RCC 7860 (cell line): ENCODE measurements at regions not wholly inside any gene's neighbourhood (a gene's known extent, or its start where the extent isn't known, plus 50 kb on each side); places are given as distances from the start of the nearest gene placed in this dataset.

Experiments
- DNase-seq: peaks from one replicate; pipeline ENCODE4 v3.0.0-alpha.2; 2015; ENCODE audit warnings: low spot score
- FAIRE-seq: peaks from 2 replicates; lab custom pipeline; 2012; peaks lifted over from hg19 to GRCh38; lab: Jason Lieb, UNC

GRCh38 chr5:42908086-42908485, 96.4 kb upstream of the SELENOP start:
- DNase-seq (no peak), FAIRE-seq (no peak)

DNA sequence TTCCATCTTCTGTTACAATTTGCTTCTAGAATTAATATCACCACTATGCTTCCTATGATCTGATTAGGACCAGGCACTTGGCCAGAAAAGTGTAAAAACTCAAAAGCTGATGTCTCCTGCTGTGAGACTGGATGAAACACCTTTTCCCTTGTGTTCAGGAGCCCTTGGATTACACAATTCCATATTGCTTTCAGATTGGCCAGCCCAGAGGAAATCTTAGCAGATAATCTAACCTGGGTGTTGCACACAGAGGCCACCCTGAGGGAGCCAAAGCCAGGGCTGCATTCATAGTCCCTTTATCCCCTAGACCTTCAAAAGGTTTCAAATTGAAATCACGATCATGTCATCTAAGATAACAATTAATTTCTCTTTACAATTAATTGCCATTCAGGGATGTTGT, 94.1 kb upstream of the SELENOP start:
- FAIRE-seq = no peak

GRCh38 chr5:42900734-42901133, 89.0 kb upstream of the SELENOP start:
- no peak for DNase-seq
- no peak for FAIRE-seq

More for the DNA sequence above, 94.1 kb upstream of the SELENOP start:
- no peak for DNase-seq

- DNase-seq (no peak), FAIRE-seq (no peak)
These were observed 87.1 kb upstream of the SELENOP start for GRCh38 chr5:42898760-42899159.

GRCh38 chr5:42896523-42896922, 84.8 kb upstream of the SELENOP start:
- FAIRE-seq = no peak

GRCh38 chr5:42894057-42894456, 82.4 kb upstream of the SELENOP start:
- FAIRE-seq (no peak), DNase-seq (no peak)

More at GRCh38 chr5:42896523-42896922, 84.8 kb upstream of the SELENOP start:
- no peak for DNase-seq

GRCh38 chr5:42889311-42889933, 77.7 kb upstream of the SELENOP start:
- peak; percentile 63 for DNase-seq
- FAIRE-seq = peak; percentile 81

- FAIRE-seq (no peak), DNase-seq (no peak)
These were observed 77.1 kb upstream of the SELENOP start for GRCh38 chr5:42888771-42889170.

DNA sequence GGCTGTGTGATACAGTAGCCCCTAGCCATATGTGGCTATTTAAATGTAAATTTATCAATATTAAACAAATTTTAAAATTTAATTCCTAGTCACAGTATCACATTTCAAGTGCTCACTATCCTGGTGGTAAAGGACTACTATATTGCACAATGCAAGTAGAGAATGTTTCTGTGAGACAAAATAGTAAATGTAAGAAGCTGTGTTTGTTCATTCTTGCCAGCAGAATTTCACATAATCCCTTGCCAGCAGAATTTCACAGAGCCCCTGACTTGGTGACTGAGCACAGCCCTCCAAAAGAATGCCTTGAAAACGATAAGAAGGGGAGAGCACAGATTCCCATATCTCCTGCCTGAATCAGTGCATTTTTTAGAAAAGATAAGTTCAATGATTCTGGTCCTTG, 75.9 kb upstream of the SELENOP start:
- no peak for DNase-seq
- FAIRE-seq = no peak

DNA sequence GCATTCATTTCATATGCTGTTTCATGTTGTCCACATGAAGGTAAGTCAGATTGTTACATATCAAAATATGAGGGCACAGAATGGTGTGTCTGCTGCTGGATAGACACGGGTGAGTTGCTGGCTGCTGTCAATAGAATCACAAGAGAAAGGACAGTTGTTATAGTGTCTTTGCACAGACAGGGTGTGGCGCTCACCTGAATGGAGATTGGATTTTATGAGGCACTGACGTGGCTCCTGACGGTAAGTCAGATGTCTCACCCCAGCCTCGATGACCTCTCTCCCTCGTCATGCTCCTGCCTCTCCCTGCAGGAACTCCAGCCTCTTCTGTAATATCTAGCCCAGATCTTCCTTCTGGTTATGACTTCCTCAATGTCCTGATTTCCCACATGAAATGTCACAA, 75.4 kb upstream of the SELENOP start:
- DNase-seq = no peak
- no peak for FAIRE-seq

- DNase-seq = no peak
- no peak for FAIRE-seq
These were observed 74.9 kb upstream of the SELENOP start for GRCh38 chr5:42886635-42887034.

- no peak for FAIRE-seq
- DNase-seq = no peak
These were observed 72.6 kb upstream of the SELENOP start for GRCh38 chr5:42884326-42884725.

GRCh38 chr5:42881416-42882117, 69.9 kb upstream of the SELENOP start:
- DNase-seq (no peak), FAIRE-seq (no peak)

DNA sequence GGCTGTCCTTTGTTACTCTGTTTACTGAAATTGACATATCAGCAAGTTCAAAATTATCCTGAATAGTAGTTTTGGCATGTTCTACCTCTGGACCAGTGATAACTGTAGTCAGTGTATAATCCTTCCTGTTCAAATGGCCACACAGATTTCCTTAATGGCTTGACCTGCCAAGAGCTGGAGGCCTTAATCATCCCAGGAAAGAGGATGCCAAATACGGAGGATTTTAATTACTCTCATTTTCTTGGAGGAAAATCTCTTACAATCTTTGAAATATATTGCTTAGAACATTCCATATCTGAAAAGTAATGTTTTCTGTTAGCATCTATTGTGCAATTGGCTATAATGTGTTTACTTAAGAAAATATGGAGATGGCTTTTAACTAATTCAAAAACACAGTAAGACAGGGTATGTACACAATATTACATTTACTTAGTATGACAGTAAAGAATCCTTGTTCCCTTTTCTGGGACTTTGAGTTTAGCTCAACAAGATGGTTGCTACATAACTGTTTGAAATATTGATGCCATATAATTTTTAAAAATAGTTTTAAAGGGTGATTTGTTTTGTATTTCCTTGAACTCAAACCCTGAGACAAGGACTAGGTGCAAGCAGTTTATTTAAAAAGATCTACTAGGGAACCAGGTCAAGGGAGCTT, 68.9 kb upstream of the SELENOP start:
- no peak for FAIRE-seq
- no peak for DNase-seq

GRCh38 chr5:42879291-42879690, 67.6 kb upstream of the SELENOP start:
- DNase-seq = no peak
- FAIRE-seq = no peak

DNA sequence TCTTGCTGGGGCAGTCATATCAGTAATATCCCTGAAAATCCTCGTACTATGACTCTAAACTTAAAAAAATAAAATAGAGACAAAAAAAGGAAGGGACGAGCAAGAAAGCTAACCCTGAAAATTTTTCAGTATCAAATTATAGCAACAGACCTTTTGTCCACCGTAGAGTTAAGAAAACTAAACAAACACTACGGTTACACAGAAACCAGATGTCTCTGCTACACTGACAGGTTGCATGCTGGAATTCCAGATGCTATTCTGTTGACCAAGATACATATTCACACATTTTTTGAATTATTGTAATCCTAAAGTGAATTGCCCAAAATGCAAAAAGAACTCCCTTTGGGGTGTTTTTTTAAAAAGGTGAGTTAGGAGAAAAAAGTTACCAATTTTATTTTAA, 66.9 kb upstream of the SELENOP start:
- FAIRE-seq = no peak
- no peak for DNase-seq

- DNase-seq (no peak), FAIRE-seq (no peak)
These were observed 66.3 kb upstream of the SELENOP start for GRCh38 chr5:42878041-42878440.

GRCh38 chr5:42877431-42877830, 65.7 kb upstream of the SELENOP start:
- DNase-seq (no peak), FAIRE-seq (no peak)

DNA sequence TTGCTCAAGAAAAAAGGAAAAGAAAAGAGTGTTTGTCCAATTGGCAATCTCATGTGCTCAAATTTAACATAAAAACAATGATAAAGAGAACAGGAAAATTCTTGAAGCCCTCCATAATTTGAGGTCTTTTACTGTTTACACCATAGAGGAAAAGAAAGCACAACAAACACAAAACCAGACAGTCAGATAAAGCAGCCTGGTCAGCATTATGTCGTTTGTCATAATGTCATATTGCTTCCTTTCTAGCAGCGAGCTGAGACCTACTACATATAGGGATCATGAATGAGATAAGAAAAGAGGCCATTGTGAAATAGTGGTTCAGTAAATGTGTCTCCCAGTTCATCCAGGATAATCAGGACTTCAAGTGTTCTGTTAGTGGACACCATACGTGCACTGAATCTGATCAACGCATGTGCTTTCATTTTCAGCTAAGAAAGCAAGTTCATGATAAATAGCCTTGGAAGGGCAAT, 64.7 kb upstream of the SELENOP start:
- FAIRE-seq (no peak), DNase-seq (no peak)

- FAIRE-seq (no peak), DNase-seq (no peak)
These were observed 64.2 kb upstream of the SELENOP start for GRCh38 chr5:42875785-42876374.

DNA sequence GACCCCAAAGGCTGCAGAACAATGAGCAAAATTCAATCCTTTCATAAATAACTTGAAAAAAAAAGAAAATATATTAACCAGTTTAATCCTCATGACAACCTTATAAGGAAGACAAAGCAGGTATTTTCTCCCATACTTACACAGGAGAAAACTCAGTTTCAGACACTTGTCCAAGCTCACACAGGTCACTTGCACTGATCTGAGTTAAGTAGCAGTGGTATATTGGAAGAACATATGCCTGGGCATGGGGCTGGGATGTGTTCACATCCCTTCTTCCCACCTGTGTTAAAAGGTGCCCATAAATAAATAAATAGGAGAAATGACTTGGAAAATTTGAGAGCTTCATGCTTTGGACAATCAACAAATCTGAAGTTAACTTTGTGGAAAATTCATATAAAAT, 63.5 kb upstream of the SELENOP start:
- DNase-seq (no peak), FAIRE-seq (no peak)
